ENCODE measurements at regions not wholly inside any gene's neighbourhood (a gene's known extent, or its start where the extent isn't known, plus 50 kb on each side); places are given as distances from the start of the nearest gene placed in this dataset.

- DNase-seq (ENCODE audit: low read depth in 4 of 6, low spot score in 6 of 6), result no peak
- Histone ChIP-seq H3K36me3 (ENCODE audit: control insufficient read depth, insufficient read depth, low read length) (no peaks in the 10 kb centered on the region), H3K27ac (ENCODE audit: low read depth, low read length) (no peak overlapping the region), H3K27me3 (ENCODE audit: control insufficient read depth, insufficient read depth, low read length) (no peaks in the 10 kb centered on the region), H3K4me3 (ENCODE audit: low read depth, low read length) (no peak overlapping the region), H3K9me3 (ENCODE audit: control insufficient read depth, insufficient read depth, low read length) (no peaks in the 10 kb centered on the region), H3K4me1 (ENCODE audit: control insufficient read depth, insufficient read depth, low read length) (no peaks in the 10 kb centered on the region)
- 100% methylated on average over 3 of the region's 5 CpGs for WGBS (ENCODE audit: insufficient coverage)
Measured at GRCh38 chr14:97916669-97917568, 1119.7 kb downstream of the VRK1 start.

- Histone ChIP-seq H3K4me3 (ENCODE audit: low read depth, low read length) (no peak overlapping the region), H3K27ac (ENCODE audit: low read depth, low read length) (no peak overlapping the region), H3K27me3 (ENCODE audit: control insufficient read depth, insufficient read depth, low read length) (no peaks in the 10 kb centered on the region), H3K36me3 (ENCODE audit: control insufficient read depth, insufficient read depth, low read length) (no peaks in the 10 kb centered on the region), H3K9me3 (ENCODE audit: control insufficient read depth, insufficient read depth, low read length) (no peaks in the 10 kb centered on the region), H3K4me1 (ENCODE audit: control insufficient read depth, insufficient read depth, low read length) (no peaks in the 10 kb centered on the region)
- DNase-seq (ENCODE audit: low read depth in 4 of 6, low spot score in 6 of 6), result no peak
- 93% methylated on average over 5 of the region's 5 CpGs for WGBS (ENCODE audit: insufficient coverage)
Measured at GRCh38 chr14:97920201-97920600, 1123.0 kb downstream of the VRK1 start.

- Histone ChIP-seq H3K4me1 (ENCODE audit: control insufficient read depth, insufficient read depth, low read length) (no peaks in the 10 kb centered on the region), H3K9me3 (ENCODE audit: control insufficient read depth, insufficient read depth, low read length) (no peaks in the 10 kb centered on the region), H3K27me3 (ENCODE audit: control insufficient read depth, insufficient read depth, low read length) (no peaks in the 10 kb centered on the region), H3K36me3 (ENCODE audit: control insufficient read depth, insufficient read depth, low read length) (no peaks in the 10 kb centered on the region), H3K27ac (ENCODE audit: low read depth, low read length) (no peak overlapping the region), H3K4me3 (ENCODE audit: low read depth, low read length) (no peak overlapping the region)
- 88% methylated on average over 4 of the region's 5 CpGs for WGBS (ENCODE audit: insufficient coverage)
- DNase-seq (ENCODE audit: low read depth in 4 of 6, low spot score in 6 of 6), result no peak
Measured at GRCh38 chr14:97921296-97921695, 1124.1 kb downstream of the VRK1 start.

GRCh38 chr14:97924922-97925613 is 1127.9 kb downstream of the VRK1 start:
- no peaks in the 10 kb centered on the region for H3K27me3 ChIP-seq (ENCODE audit: control insufficient read depth, insufficient read depth, low read length)
- H3K36me3 ChIP-seq (ENCODE audit: control insufficient read depth, insufficient read depth, low read length), result no peaks in the 10 kb centered on the region
- H3K4me3 ChIP-seq (ENCODE audit: low read depth, low read length), result no peak overlapping the region
- WGBS (ENCODE audit: insufficient coverage), result 88% methylated on average over 3 of the region's 11 CpGs
- no peaks in the 10 kb centered on the region for H3K9me3 ChIP-seq (ENCODE audit: control insufficient read depth, insufficient read depth, low read length)
- H3K4me1 ChIP-seq (ENCODE audit: control insufficient read depth, insufficient read depth, low read length), result no peaks in the 10 kb centered on the region
- DNase-seq (ENCODE audit: low read depth in 4 of 6, low spot score in 6 of 6), result no peak
- H3K27ac ChIP-seq (ENCODE audit: low read depth, low read length), result no peak overlapping the region

GRCh38 chr14:97930166-97930565 is 1133.0 kb downstream of the VRK1 start:
- Histone ChIP-seq H3K4me1 (ENCODE audit: control insufficient read depth, insufficient read depth, low read length) (no peaks in the 10 kb centered on the region), H3K9me3 (ENCODE audit: control insufficient read depth, insufficient read depth, low read length) (no peaks in the 10 kb centered on the region), H3K4me3 (ENCODE audit: low read depth, low read length) (no peak overlapping the region), H3K27me3 (ENCODE audit: control insufficient read depth, insufficient read depth, low read length) (no peaks in the 10 kb centered on the region), H3K27ac (ENCODE audit: low read depth, low read length) (no peak overlapping the region), H3K36me3 (ENCODE audit: control insufficient read depth, insufficient read depth, low read length) (no peaks in the 10 kb centered on the region)
- DNase-seq (ENCODE audit: low read depth in 4 of 6, low spot score in 6 of 6), result peak in 2 of 6 donors; percentile 16 to 49
- WGBS (ENCODE audit: insufficient coverage), result no CpG with 5 or more reads among the region's 8 CpGs

GRCh38 chr14:97931273-97931672 is 1134.1 kb downstream of the VRK1 start:
- no peaks in the 10 kb centered on the region for H3K27me3 ChIP-seq (ENCODE audit: control insufficient read depth, insufficient read depth, low read length)
- DNase-seq (ENCODE audit: low read depth in 4 of 6, low spot score in 6 of 6), result no peak
- H3K4me1 ChIP-seq (ENCODE audit: control insufficient read depth, insufficient read depth, low read length), result no peaks in the 10 kb centered on the region
- WGBS (ENCODE audit: insufficient coverage), result 79% methylated on average over 4 of the region's 4 CpGs
- H3K36me3 ChIP-seq (ENCODE audit: control insufficient read depth, insufficient read depth, low read length), result no peaks in the 10 kb centered on the region
- H3K27ac ChIP-seq (ENCODE audit: low read depth, low read length), result no peak overlapping the region
- H3K4me3 ChIP-seq (ENCODE audit: low read depth, low read length), result no peak overlapping the region
- H3K9me3 ChIP-seq (ENCODE audit: control insufficient read depth, insufficient read depth, low read length), result no peaks in the 10 kb centered on the region

- WGBS (ENCODE audit: insufficient coverage), result no CpG with 5 or more reads among the region's 1 CpG
- H3K4me1 ChIP-seq (ENCODE audit: control insufficient read depth, insufficient read depth, low read length), result no peaks in the 10 kb centered on the region
- no peak for DNase-seq (ENCODE audit: low read depth in 4 of 6, low spot score in 6 of 6)
Measured at GRCh38 chr14:97942921-97943320, 1145.7 kb downstream of the VRK1 start.

GRCh38 chr14:97943619-97944018 is 1146.4 kb downstream of the VRK1 start:
- Histone ChIP-seq H3K27me3 (ENCODE audit: control insufficient read depth, insufficient read depth, low read length) (no peaks in the 10 kb centered on the region), H3K9me3 (ENCODE audit: control insufficient read depth, insufficient read depth, low read length) (no peaks in the 10 kb centered on the region), H3K27ac (ENCODE audit: low read depth, low read length) (no peak overlapping the region), H3K4me3 (ENCODE audit: low read depth, low read length) (no peak overlapping the region), H3K4me1 (ENCODE audit: control insufficient read depth, insufficient read depth, low read length) (no peaks in the 10 kb centered on the region), H3K36me3 (ENCODE audit: control insufficient read depth, insufficient read depth, low read length) (peaks cover 3% of the 10 kb centered on the region)
- no peak for DNase-seq (ENCODE audit: low read depth in 4 of 6, low spot score in 6 of 6)
- WGBS (ENCODE audit: insufficient coverage), result 63% methylated on average over 1 of the region's 1 CpG

More at GRCh38 chr14:97942921-97943320, 1145.7 kb downstream of the VRK1 start:
- Histone ChIP-seq H3K36me3 (ENCODE audit: control insufficient read depth, insufficient read depth, low read length) (no peaks in the 10 kb centered on the region), H3K9me3 (ENCODE audit: control insufficient read depth, insufficient read depth, low read length) (no peaks in the 10 kb centered on the region), H3K27me3 (ENCODE audit: control insufficient read depth, insufficient read depth, low read length) (no peaks in the 10 kb centered on the region), H3K4me3 (ENCODE audit: low read depth, low read length) (no peak overlapping the region), H3K27ac (ENCODE audit: low read depth, low read length) (no peak overlapping the region)

- Histone ChIP-seq H3K9me3 (ENCODE audit: control insufficient read depth, insufficient read depth, low read length) (no peaks in the 10 kb centered on the region), H3K4me1 (ENCODE audit: control insufficient read depth, insufficient read depth, low read length) (no peaks in the 10 kb centered on the region), H3K27me3 (ENCODE audit: control insufficient read depth, insufficient read depth, low read length) (no peaks in the 10 kb centered on the region), H3K4me3 (ENCODE audit: low read depth, low read length) (no peak overlapping the region), H3K27ac (ENCODE audit: low read depth, low read length) (no peak overlapping the region), H3K36me3 (ENCODE audit: control insufficient read depth, insufficient read depth, low read length) (peaks cover 8% of the 10 kb centered on the region)
- no CpG with 5 or more reads among the region's 1 CpG for WGBS (ENCODE audit: insufficient coverage)
- DNase-seq (ENCODE audit: low read depth in 4 of 6, low spot score in 6 of 6), result no peak
Measured at GRCh38 chr14:97944380-97944779, 1147.2 kb downstream of the VRK1 start.

- Histone ChIP-seq H3K9me3 (ENCODE audit: control insufficient read depth, insufficient read depth, low read length) (no peaks in the 10 kb centered on the region), H3K4me1 (ENCODE audit: control insufficient read depth, insufficient read depth, low read length) (no peaks in the 10 kb centered on the region), H3K27me3 (ENCODE audit: control insufficient read depth, insufficient read depth, low read length) (no peaks in the 10 kb centered on the region), H3K27ac (ENCODE audit: low read depth, low read length) (no peak overlapping the region), H3K4me3 (ENCODE audit: low read depth, low read length) (no peak overlapping the region), H3K36me3 (ENCODE audit: control insufficient read depth, insufficient read depth, low read length) (peaks cover 8% of the 10 kb centered on the region)
- peak in 2 of 6 donors; percentile 20 to 55 for DNase-seq (ENCODE audit: low read depth in 4 of 6, low spot score in 6 of 6)
Measured at GRCh38 chr14:97945631-97946030, 1148.4 kb downstream of the VRK1 start.

Measured in spinal cord (tissue), 9 donors.